MM.1S (cell line): ENCODE measurements at regions not wholly inside any gene's neighbourhood (a gene's known extent, or its start where the extent isn't known, plus 50 kb on each side); places are given as distances from the start of the nearest gene placed in this dataset.
A peak's percentile ranks its signal among the peaks of the same experiment; 100 is the strongest.

Experiments
- CTCF ChIP-seq: fragments of 300-600 bp; sonication (generic); IDR thresholded peaks from 2 replicates; pipeline ENCODE4 v1.5.1; 2016; ENCODE audit warnings: antibody characterized with exemption, low read length, mixed read lengths
- EZH2 ChIP-seq: fragments of 300-600 bp; sonication (generic); optimal IDR thresholded peaks from 2 replicates; pipeline ENCODE3; 2017; ENCODE audit warnings: low read depth, mild to moderate bottlenecking, antibody characterized with exemption, low read length, mixed read lengths

DNA sequence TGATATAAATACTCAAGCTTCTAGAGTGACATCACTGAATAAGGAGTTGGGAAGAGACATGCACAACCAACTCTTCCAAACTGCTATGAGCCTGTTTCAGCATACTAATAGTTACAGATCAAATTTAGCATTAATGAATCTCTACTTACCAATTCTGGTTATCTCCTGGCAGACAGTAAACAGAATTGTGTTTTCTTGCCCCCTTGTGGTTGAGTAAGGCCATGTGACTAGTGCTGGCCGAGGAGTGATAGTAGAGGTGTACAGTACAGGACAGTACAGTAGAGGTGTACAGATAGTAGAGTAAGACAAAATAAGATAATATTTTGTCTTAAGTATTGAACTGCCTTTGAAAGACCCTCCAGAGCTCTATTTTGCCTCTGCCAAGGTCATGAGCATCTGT lies 681.4 kb downstream of the GABRG1 start:
- peak; percentile 62 for TF ChIP-seq CTCF
- TF ChIP-seq EZH2: no peak
